ENCODE measurements at regions not wholly inside any gene's neighbourhood (a gene's known extent, or its start where the extent isn't known, plus 50 kb on each side); places are given as distances from the start of the nearest gene placed in this dataset.

GRCh38 chr1:222232842-222233241, 315.1 kb downstream of the HHIPL2 start:
- H3K36me3 ChIP-seq: no peaks in the 10 kb centered on the region
- peaks cover 13% of the 10 kb centered on the region for H3K27me3 ChIP-seq (ENCODE audit: low read depth)
- H3K27ac ChIP-seq (replicated peaks): no peak overlapping the region
- TF ChIP-seq CTCF (IDR thresholded peaks at IDR 0.05; ENCODE audit: borderline replicate concordance): no peak
- DNase-seq: no peak
- intact Hi-C loops (cut with micrococcal nuclease): no loop called here
- no peak overlapping the region for H3K4me3 ChIP-seq
- H3K9me3 ChIP-seq (replicated peaks): no peaks in the 10 kb centered on the region
- no peaks in the 10 kb centered on the region for H3K4me1 ChIP-seq

GRCh38 chr1:222229672-222230312, 318.1 kb downstream of the HHIPL2 start:
- TF ChIP-seq CTCF (IDR thresholded peaks at IDR 0.05; ENCODE audit: borderline replicate concordance): no peak
- H3K27ac ChIP-seq (replicated peaks): no peak overlapping the region
- no peak overlapping the region for H3K4me3 ChIP-seq
- no peak for DNase-seq
- no peaks in the 10 kb centered on the region for H3K4me1 ChIP-seq
- no peaks in the 10 kb centered on the region for H3K9me3 ChIP-seq (replicated peaks)
- no peaks in the 10 kb centered on the region for H3K36me3 ChIP-seq
- peaks cover 17% of the 10 kb centered on the region for H3K27me3 ChIP-seq (ENCODE audit: low read depth)
- intact Hi-C loops (cut with micrococcal nuclease): no loop called here

- Histone ChIP-seq H3K36me3 (no peaks in the 10 kb centered on the region), H3K27me3 (ENCODE audit: low read depth) (peaks cover 5% of the 10 kb centered on the region), H3K9me3 (replicated peaks) (peaks cover 6% of the 10 kb centered on the region), H3K4me1 (no peaks in the 10 kb centered on the region), H3K27ac (replicated peaks) (no peak overlapping the region), H3K4me3 (no peak overlapping the region)
- no peak for TF ChIP-seq CTCF (IDR thresholded peaks at IDR 0.05; ENCODE audit: borderline replicate concordance)
- intact Hi-C loops (cut with micrococcal nuclease): no loop called here
- no peak for DNase-seq
These were observed 322.6 kb downstream of the HHIPL2 start for GRCh38 chr1:222225316-222225691.

- intact Hi-C loops (cut with micrococcal nuclease): no loop called here
- no peak for TF ChIP-seq CTCF (IDR thresholded peaks at IDR 0.05; ENCODE audit: borderline replicate concordance)
- no peak overlapping the region for H3K27ac ChIP-seq (replicated peaks)
These were observed 323.1 kb downstream of the HHIPL2 start for GRCh38 chr1:222224636-222225315.

GRCh38 chr1:222224156-222224555, 323.7 kb downstream of the HHIPL2 start:
- peaks cover 17% of the 10 kb centered on the region for H3K9me3 ChIP-seq (replicated peaks)
- TF ChIP-seq CTCF (IDR thresholded peaks at IDR 0.05; ENCODE audit: borderline replicate concordance): no peak
- H3K36me3 ChIP-seq: no peaks in the 10 kb centered on the region
- intact Hi-C loops (cut with micrococcal nuclease): no loop called here
- no peak overlapping the region for H3K4me3 ChIP-seq
- no peaks in the 10 kb centered on the region for H3K4me1 ChIP-seq
- DNase-seq: no peak
- H3K27me3 ChIP-seq (ENCODE audit: low read depth): peaks cover 4% of the 10 kb centered on the region
- H3K27ac ChIP-seq (replicated peaks): no peak overlapping the region

More at GRCh38 chr1:222224636-222225315, 323.1 kb downstream of the HHIPL2 start:
- DNase-seq: no peak
- no peak overlapping the region for H3K4me3 ChIP-seq
- peaks cover 11% of the 10 kb centered on the region for H3K9me3 ChIP-seq (replicated peaks)
- H3K4me1 ChIP-seq: no peaks in the 10 kb centered on the region
- no peaks in the 10 kb centered on the region for H3K36me3 ChIP-seq
- peaks cover 4% of the 10 kb centered on the region for H3K27me3 ChIP-seq (ENCODE audit: low read depth)
